OCI-LY7 (cell line): ENCODE measurements at regions not wholly inside any gene's neighbourhood (a gene's known extent, or its start where the extent isn't known, plus 50 kb on each side); places are given as distances from the start of the nearest gene placed in this dataset.

Experiments
- EZH2phosphoT487 ChIP-seq: fragments of 200-600 bp; sonication (generic); IDR thresholded peaks from 2 replicates; pipeline ENCODE4 v1.6.1; 2018; ENCODE audit warnings: low read depth, borderline replicate concordance, mild to moderate bottlenecking, mixed run types, antibody characterized with exemption, low read length, moderate library complexity, mixed read lengths
- TF ChIP-seq, protein P1 (sequence below): fragments of 200-600 bp; sonication (generic); conservative IDR thresholded peaks from 2 replicates; pipeline ENCODE4 v1.5.1; 2014; ENCODE audit warnings: mild to moderate bottlenecking, antibody characterized with exemption, low read length, moderate library complexity, mixed read lengths

DNA sequence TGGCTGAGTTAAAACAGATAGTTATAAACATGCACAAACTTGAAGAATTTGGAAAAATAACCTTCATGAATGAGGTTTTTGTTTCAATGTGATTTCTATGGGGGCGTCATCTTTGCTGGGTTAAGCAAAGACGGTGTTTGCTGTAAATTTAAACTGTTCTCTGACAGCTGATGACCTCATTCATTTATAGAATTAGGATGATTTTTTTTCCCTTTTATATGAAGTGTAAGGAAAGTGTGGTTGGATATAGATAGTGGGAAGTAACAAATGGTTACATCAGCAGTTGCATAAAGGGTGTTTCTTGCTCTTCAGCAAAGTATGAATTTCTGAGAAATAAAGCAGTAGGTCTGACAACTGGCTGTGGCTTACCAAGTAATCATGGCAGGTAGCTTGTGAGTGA, 137.2 kb upstream of the CENPW start:
- TF ChIP-seq, protein P1, sequence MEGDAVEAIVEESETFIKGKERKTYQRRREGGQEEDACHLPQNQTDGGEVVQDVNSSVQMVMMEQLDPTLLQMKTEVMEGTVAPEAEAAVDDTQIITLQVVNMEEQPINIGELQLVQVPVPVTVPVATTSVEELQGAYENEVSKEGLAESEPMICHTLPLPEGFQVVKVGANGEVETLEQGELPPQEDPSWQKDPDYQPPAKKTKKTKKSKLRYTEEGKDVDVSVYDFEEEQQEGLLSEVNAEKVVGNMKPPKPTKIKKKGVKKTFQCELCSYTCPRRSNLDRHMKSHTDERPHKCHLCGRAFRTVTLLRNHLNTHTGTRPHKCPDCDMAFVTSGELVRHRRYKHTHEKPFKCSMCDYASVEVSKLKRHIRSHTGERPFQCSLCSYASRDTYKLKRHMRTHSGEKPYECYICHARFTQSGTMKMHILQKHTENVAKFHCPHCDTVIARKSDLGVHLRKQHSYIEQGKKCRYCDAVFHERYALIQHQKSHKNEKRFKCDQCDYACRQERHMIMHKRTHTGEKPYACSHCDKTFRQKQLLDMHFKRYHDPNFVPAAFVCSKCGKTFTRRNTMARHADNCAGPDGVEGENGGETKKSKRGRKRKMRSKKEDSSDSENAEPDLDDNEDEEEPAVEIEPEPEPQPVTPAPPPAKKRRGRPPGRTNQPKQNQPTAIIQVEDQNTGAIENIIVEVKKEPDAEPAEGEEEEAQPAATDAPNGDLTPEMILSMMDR = no peak
- TF ChIP-seq EZH2phosphoT487 = no peak
